ENCODE measurements at regions not wholly inside any gene's neighbourhood (a gene's known extent, or its start where the extent isn't known, plus 50 kb on each side); places are given as distances from the start of the nearest gene placed in this dataset.

GRCh38 chr15:53462651-53463050, 296.8 kb downstream of the WDR72 start:
- TF ChIP-seq CTCF (IDR thresholded peaks at IDR 0.05): no peak
- no peak for TF ChIP-seq POLR2AphosphoS5 (IDR thresholded peaks at IDR 0.05; ENCODE audit: low read depth, low read length)
- no peak for TF ChIP-seq NFIC (IDR thresholded peaks at IDR 0.05; ENCODE audit: borderline replicate concordance)
- no peak for TF ChIP-seq SMC3 (IDR thresholded peaks at IDR 0.05; ENCODE audit: low read depth, low read length)
- TF ChIP-seq RCOR1 (IDR thresholded peaks at IDR 0.05; ENCODE audit: low read length): no peak
- TF ChIP-seq RFX5 (IDR thresholded peaks at IDR 0.05; ENCODE audit: low read length): no peak
- TF ChIP-seq EP300 (IDR thresholded peaks at IDR 0.05; ENCODE audit: borderline replicate concordance in 1 of 2, low read depth in 1 of 2, low read length in 1 of 2): no peak
- no peak for TF ChIP-seq TCF12 (IDR thresholded peaks at IDR 0.05)
- TF ChIP-seq SIN3A (IDR thresholded peaks at IDR 0.05; ENCODE audit: borderline replicate concordance, low read depth, low read length): no peak
- TF ChIP-seq GABPA (IDR thresholded peaks at IDR 0.05; ENCODE audit: low read depth): no peak
- no peak for TF ChIP-seq JUND (IDR thresholded peaks at IDR 0.05)
- no peak for TF ChIP-seq TAF1 (IDR thresholded peaks at IDR 0.05; ENCODE audit: borderline replicate concordance, low read depth, low read length)
- no peak for TF ChIP-seq ELF1 (IDR thresholded peaks at IDR 0.05)
- TF ChIP-seq REST (IDR thresholded peaks at IDR 0.05; ENCODE audit: low read depth, low read length): no peak

All from SK-N-SH (cell line).